HepG2 (cell line): ENCODE measurements at regions not wholly inside any gene's neighbourhood (a gene's known extent, or its start where the extent isn't known, plus 50 kb on each side); places are given as distances from the start of the nearest gene placed in this dataset.

Experiments
- ATAC-seq: fragments of 200-7000 bp; cut with Tn5 transposase; 3 replicates; pipeline ENCODE4 v1.9.1; 2020; ENCODE audit warnings: mild to moderate bottlenecking, moderate library complexity
- BruUV-seq: library from RNA; stranded (reverse); fragments of 400-500 nt; replicated peaks from 2 replicates; lab custom pipeline; 2021; lab: Mats Ljungman, UMichigan
- CTCF ChIA-PET: fragments of 300-600 bp; formaldehyde crosslinking; extraction: SDS; loops from one replicate; lab custom pipeline; 2021; ENCODE audit warnings: low total read pairs, inconsistent platforms, low intra/inter-chr PET ratio; lab: Yijun Ruan, JAX
- POLR2A ChIA-PET: fragments of 350-600 bp; sonication (Branson Sonifier 250); formaldehyde crosslinking; loops from one replicate; lab custom pipeline; 2020; ENCODE audit warnings: antibody characterized with exemption, inconsistent platforms; lab: Yijun Ruan, JAX
- DNase-seq: peaks from one replicate; pipeline ENCODE4 v3.0.0-alpha.2; 2015; ENCODE audit warnings: low spot score
- FAIRE-seq: peaks from 3 replicates; lab custom pipeline; 2011; peaks lifted over from hg19 to GRCh38; lab: Jason Lieb, UNC
- H2AFZ ChIP-seq: one replicate; pipeline ENCODE4 v1.6.1; 2011; ENCODE audit warnings: low read length, inconsistent platforms
- H3K27ac ChIP-seq: fragments of 300-600 bp; 3 replicates; pipeline ENCODE4 v1.8.0; 2011; ENCODE audit warnings: mixed run types, mild to moderate bottlenecking, mixed read lengths, low read length, inconsistent platforms; ENCODE audit not compliant: insufficient read depth; ENCODE audit errors: extremely low read length
- H3K27me3 ChIP-seq, 2 experiments: fragments of 200-600 bp in 1 of 2; 2 replicates in 1 of 2; 3 replicates in 1 of 2; pipeline versions ENCODE4 v1.6.0 to v1.8.0; 2011; ENCODE audit warnings: low read length in 2 of 2, mild to moderate bottlenecking in 2 of 2, moderate library complexity in 2 of 2, inconsistent platforms in 1 of 2; ENCODE audit not compliant: insufficient read depth in 2 of 2, control insufficient read depth in 1 of 2
- H3K36me3 ChIP-seq, 2 experiments: fragments of 200-600 bp in 1 of 2; replicated peaks in 1 of 2; 2 replicates in 1 of 2; 3 replicates in 1 of 2; pipeline versions ENCODE4 v1.5.1 to v1.8.0; 2011; ENCODE audit warnings: low read length in 2 of 2, inconsistent platforms in 1 of 2; ENCODE audit not compliant: insufficient read depth in 2 of 2, control insufficient read depth in 1 of 2
- H3K4me1 ChIP-seq: 2 replicates; pipeline ENCODE4 v1.5.1; 2012; ENCODE audit warnings: low read length, inconsistent platforms; ENCODE audit not compliant: insufficient read depth
- H3K4me2 ChIP-seq: 2 replicates; pipeline ENCODE4 v1.6.0; 2011; ENCODE audit warnings: low read depth, low read length, inconsistent platforms
- H3K4me3 ChIP-seq, 3 experiments: fragments of 200-600 bp in 1 of 3; sonication (generic), shearing (Covaris generic) in 1 of 3; replicated peaks in 1 of 3; 2 replicates each; pipeline ENCODE4 v1.5.1; 2011 to 2016; ENCODE audit warnings: low read length in 3 of 3, inconsistent platforms in 2 of 3, low read depth in 2 of 3, mild to moderate bottlenecking in 2 of 3, control low read depth in 1 of 3, mixed read lengths in 1 of 3; ENCODE audit not compliant: insufficient read depth in 1 of 3
- H3K79me2 ChIP-seq: one replicate; pipeline ENCODE4 v1.6.1; 2011; ENCODE audit warnings: low read length, inconsistent platforms; ENCODE audit not compliant: insufficient read depth
- H3K9ac ChIP-seq: 2 replicates; pipeline ENCODE4 v1.6.0; 2011; ENCODE audit warnings: mild to moderate bottlenecking, low read depth, low read length, inconsistent platforms; ENCODE audit not compliant: insufficient read depth
- H3K9me3 ChIP-seq: 2 replicates; pipeline ENCODE4 v1.5.1; 2012; ENCODE audit warnings: mild to moderate bottlenecking, low read length
- H4K20me1 ChIP-seq: 2 replicates; pipeline ENCODE4 v1.6.0; 2011; ENCODE audit warnings: inconsistent platforms, mild to moderate bottlenecking, low read length, moderate library complexity; ENCODE audit not compliant: insufficient read depth
- AHR ChIP-seq: IDR thresholded peaks from 2 replicates; pipeline ENCODE4 v1.6.1; 2018; ENCODE audit warnings: missing genetic modification reagents, missing compliant biosample characterization
- CENPX ChIP-seq: sonication (generic); formaldehyde crosslinking; IDR thresholded peaks from 2 replicates; pipeline ENCODE4 v1.9.0; 2021; ENCODE audit warnings: mild to moderate bottlenecking, missing genetic modification reagents, moderate library complexity
- HCFC1 ChIP-seq: fragments of 150-350 bp; IDR thresholded peaks from 2 replicates; pipeline ENCODE4 v1.6.1; 2014; ENCODE audit warnings: low read depth, low read length
- ISL2 ChIP-seq: sonication (generic); formaldehyde crosslinking; IDR thresholded peaks from 2 replicates; pipeline ENCODE4 v1.5.0; 2020; ENCODE audit warnings: missing genetic modification reagents
- KDM3A ChIP-seq: IDR thresholded peaks from 2 replicates; pipeline ENCODE4 v1.6.1; 2018; ENCODE audit warnings: low read depth, missing compliant biosample characterization
- SP5 ChIP-seq: IDR thresholded peaks from 2 replicates; pipeline ENCODE4 v1.6.1; 2016; ENCODE audit warnings: low read depth, borderline replicate concordance
- ZFP82 ChIP-seq: sonication (generic); formaldehyde crosslinking; IDR thresholded peaks from 2 replicates; pipeline ENCODE4 v1.5.1; 2020; ENCODE audit warnings: mild to moderate bottlenecking, missing genetic modification reagents, borderline replicate concordance
- ZNF296 ChIP-seq: sonication (generic); formaldehyde crosslinking; conservative IDR thresholded peaks from 2 replicates; pipeline ENCODE4 v1.5.0; 2020; ENCODE audit warnings: mild to moderate bottlenecking, missing genetic modification reagents
- ZNF713 ChIP-seq: sonication (generic); formaldehyde crosslinking; IDR thresholded peaks from 2 replicates; pipeline ENCODE4 v1.4.0; 2020; ENCODE audit warnings: mild to moderate bottlenecking, missing genetic modification reagents
- ZNF772 ChIP-seq: sonication (generic); formaldehyde crosslinking; IDR thresholded peaks from 2 replicates; pipeline ENCODE4 v1.5.0; 2020; ENCODE audit warnings: mild to moderate bottlenecking, missing genetic modification reagents
- WGBS: methylation state at CpG from one replicate; pipeline ENCODE4 v1.1.6; 2017; ENCODE audit warnings: low lambda C conversion rate; 5-methylcytosine and 5-hydroxymethylcytosine counted together
- in situ Hi-C: cut with HindIII; loops from 2 replicates; pipeline ENCODE4 v1.10.0; 2017; ENCODE audit warnings: low pct_unique_long_range_greater_than_20kb; ENCODE audit not compliant: extremely low pct_ligation_motif_present
- intact Hi-C: fragments of 100-400 bp; cut with micrococcal nuclease; formaldehyde crosslinking; loops from one replicate; pipeline ENCODE4 v1.10.0; 2022; ENCODE audit not compliant: unreplicated experiment
- TF ChIP-seq, protein P1 (sequence below): sonication (generic); formaldehyde crosslinking; IDR thresholded peaks from 2 replicates; pipeline ENCODE4 v1.4.0; 2020; ENCODE audit warnings: missing genetic modification reagents
- TF ChIP-seq, protein P2 (sequence below): sonication (generic); formaldehyde crosslinking; IDR thresholded peaks from 2 replicates; pipeline ENCODE4 v1.5.1; 2020; ENCODE audit warnings: missing genetic modification reagents, mild to moderate bottlenecking, borderline replicate concordance
- TF ChIP-seq, protein P3 (sequence below): sonication (generic); formaldehyde crosslinking; IDR thresholded peaks from 2 replicates; pipeline ENCODE4 v1.9.0; 2021; ENCODE audit warnings: missing genetic modification reagents, borderline replicate concordance

DNA sequence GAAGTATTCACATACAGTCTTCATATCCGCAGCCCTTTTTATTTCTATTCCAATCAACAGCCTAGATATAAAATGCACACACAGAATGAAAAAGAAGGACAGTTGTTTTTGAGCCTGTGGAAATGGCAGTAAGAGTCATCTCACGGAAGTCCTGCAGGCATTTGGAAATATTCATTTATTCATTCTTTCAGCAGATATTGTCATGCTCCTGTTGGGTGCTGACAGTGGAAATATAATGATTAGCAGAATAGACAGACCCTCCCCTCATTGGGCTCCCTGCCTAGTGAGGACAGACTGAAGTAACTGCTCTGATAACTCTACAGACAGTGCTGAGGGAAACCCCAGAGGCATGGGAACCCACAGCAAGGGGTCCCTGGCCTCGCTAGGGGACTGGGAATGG, 392.3 kb downstream of the FOXO1 start:
- in situ Hi-C loops (no loop called here), intact Hi-C loops (no loop called here)
- no TSS peak for BruUV-seq
- no peak overlapping the region for H3K27ac ChIP-seq
- ATAC-seq (no peak; the same call in 2 of the 3 replicates), DNase-seq (no peak), FAIRE-seq (no peak)
- H3K79me2 ChIP-seq, result no peaks in the 10 kb centered on the region
- WGBS, result 65% methylated on average over 3 of the region's 3 CpGs
- H3K4me2 ChIP-seq, result no peak overlapping the region
- no peaks in the 10 kb centered on the region for H4K20me1 ChIP-seq
- no peak overlapping the region for H3K9ac ChIP-seq
- ChIA-PET POLR2A (no interaction called here), CTCF (no interaction called here)
- peaks cover 14% of the 10 kb centered on the region for H3K4me1 ChIP-seq
- peaks cover 0 to 4% of the 10 kb centered on the region in 2 experiments; a peak in 2 of 5 replicates for H3K27me3 ChIP-seq
- H2AFZ ChIP-seq, result no peak overlapping the region
- no peak overlapping the region for H3K4me3 ChIP-seq
- no peaks in the 10 kb centered on the region for H3K36me3 ChIP-seq
- H3K9me3 ChIP-seq, result no peaks in the 10 kb centered on the region
- TF ChIP-seq ZFP82, result no peak
- TF ChIP-seq, protein P1, sequence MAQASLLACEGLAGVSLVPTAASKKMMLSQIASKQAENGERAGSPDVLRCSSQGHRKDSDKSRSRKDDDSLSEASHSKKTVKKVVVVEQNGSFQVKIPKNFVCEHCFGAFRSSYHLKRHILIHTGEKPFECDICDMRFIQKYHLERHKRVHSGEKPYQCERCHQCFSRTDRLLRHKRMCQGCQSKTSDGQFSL (CRISPR knock-in tag), result no peak
- TF ChIP-seq HCFC1, result no peak
- TF ChIP-seq ZNF296 (CRISPR knock-in tag), result no peak
- TF ChIP-seq SP5 (CRISPR knock-in tag), result no peak
- TF ChIP-seq AHR, result no peak
- TF ChIP-seq CENPX (CRISPR knock-in tag), result no peak
- TF ChIP-seq KDM3A (CRISPR knock-in tag), result no peak
- TF ChIP-seq ZNF713 (CRISPR knock-in tag), result no peak
- TF ChIP-seq ZNF772 (CRISPR knock-in tag), result no peak
- TF ChIP-seq, protein P2, sequence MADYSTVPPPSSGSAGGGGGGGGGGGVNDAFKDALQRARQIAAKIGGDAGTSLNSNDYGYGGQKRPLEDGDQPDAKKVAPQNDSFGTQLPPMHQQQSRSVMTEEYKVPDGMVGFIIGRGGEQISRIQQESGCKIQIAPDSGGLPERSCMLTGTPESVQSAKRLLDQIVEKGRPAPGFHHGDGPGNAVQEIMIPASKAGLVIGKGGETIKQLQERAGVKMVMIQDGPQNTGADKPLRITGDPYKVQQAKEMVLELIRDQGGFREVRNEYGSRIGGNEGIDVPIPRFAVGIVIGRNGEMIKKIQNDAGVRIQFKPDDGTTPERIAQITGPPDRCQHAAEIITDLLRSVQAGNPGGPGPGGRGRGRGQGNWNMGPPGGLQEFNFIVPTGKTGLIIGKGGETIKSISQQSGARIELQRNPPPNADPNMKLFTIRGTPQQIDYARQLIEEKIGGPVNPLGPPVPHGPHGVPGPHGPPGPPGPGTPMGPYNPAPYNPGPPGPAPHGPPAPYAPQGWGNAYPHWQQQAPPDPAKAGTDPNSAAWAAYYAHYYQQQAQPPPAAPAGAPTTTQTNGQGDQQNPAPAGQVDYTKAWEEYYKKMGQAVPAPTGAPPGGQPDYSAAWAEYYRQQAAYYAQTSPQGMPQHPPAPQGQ (CRISPR knock-in tag), result no peak
- no peak for TF ChIP-seq ISL2 (CRISPR knock-in tag)
- TF ChIP-seq, protein P3, sequence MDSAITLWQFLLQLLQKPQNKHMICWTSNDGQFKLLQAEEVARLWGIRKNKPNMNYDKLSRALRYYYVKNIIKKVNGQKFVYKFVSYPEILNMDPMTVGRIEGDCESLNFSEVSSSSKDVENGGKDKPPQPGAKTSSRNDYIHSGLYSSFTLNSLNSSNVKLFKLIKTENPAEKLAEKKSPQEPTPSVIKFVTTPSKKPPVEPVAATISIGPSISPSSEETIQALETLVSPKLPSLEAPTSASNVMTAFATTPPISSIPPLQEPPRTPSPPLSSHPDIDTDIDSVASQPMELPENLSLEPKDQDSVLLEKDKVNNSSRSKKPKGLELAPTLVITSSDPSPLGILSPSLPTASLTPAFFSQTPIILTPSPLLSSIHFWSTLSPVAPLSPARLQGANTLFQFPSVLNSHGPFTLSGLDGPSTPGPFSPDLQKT (CRISPR knock-in tag), result no peak
